SKM-1 treated with dmso at 0.1 percent for 144 hours (cell line): ENCODE measurements at regions not wholly inside any gene's neighbourhood (a gene's known extent, or its start where the extent isn't known, plus 50 kb on each side); places are given as distances from the start of the nearest gene placed in this dataset.

Source experiments
- DNase-seq: peaks from one replicate; lab custom pipeline; 2025; ENCODE audit not compliant: unreplicated experiment; lab: John Stamatoyannopoulos, UW

GRCh38 chr5:30957591-30957990, 235.9 kb upstream of the CDH6 start:
- no peak for DNase-seq

GRCh38 chr5:30956251-30956650, 237.2 kb upstream of the CDH6 start:
- no peak for DNase-seq

GRCh38 chr5:30937070-30937469, 256.4 kb upstream of the CDH6 start:
- no peak for DNase-seq

GRCh38 chr5:30933599-30933998, 259.9 kb upstream of the CDH6 start:
- DNase-seq, result no peak

- DNase-seq, result no peak
These were observed 261.0 kb upstream of the CDH6 start for GRCh38 chr5:30932273-30933017.

GRCh38 chr5:30930736-30931135, 262.8 kb upstream of the CDH6 start:
- no peak for DNase-seq

- no peak for DNase-seq
These were observed 264.5 kb upstream of the CDH6 start for GRCh38 chr5:30928956-30929355.

- no peak for DNase-seq
These were observed 267.3 kb upstream of the CDH6 start for GRCh38 chr5:30926218-30926617.

- DNase-seq, result no peak
These were observed 272.1 kb upstream of the CDH6 start for GRCh38 chr5:30921388-30921787.

- no peak for DNase-seq
These were observed 275.3 kb upstream of the CDH6 start for GRCh38 chr5:30918171-30918570.

- DNase-seq, result no peak
These were observed 285.1 kb upstream of the CDH6 start for GRCh38 chr5:30908356-30908755.

GRCh38 chr5:30900367-30900766, 293.1 kb upstream of the CDH6 start:
- DNase-seq, result no peak

- DNase-seq, result no peak
These were observed 298.7 kb upstream of the CDH6 start for GRCh38 chr5:30894811-30895210.

GRCh38 chr5:30891660-30892059, 301.8 kb upstream of the CDH6 start:
- no peak for DNase-seq

GRCh38 chr5:30890377-30890776, 303.1 kb upstream of the CDH6 start:
- DNase-seq, result no peak

GRCh38 chr5:30880514-30880913, 313.0 kb upstream of the CDH6 start:
- no peak for DNase-seq

- DNase-seq, result no peak
These were observed 313.6 kb upstream of the CDH6 start for GRCh38 chr5:30879887-30880286.

GRCh38 chr5:30878746-30879145, 314.7 kb upstream of the CDH6 start:
- no peak for DNase-seq

- DNase-seq, result no peak
These were observed 315.2 kb upstream of the CDH6 start for GRCh38 chr5:30878296-30878695.

- DNase-seq, result no peak
These were observed 319.0 kb upstream of the CDH6 start for GRCh38 chr5:30874241-30875034.

GRCh38 chr5:30871196-30871595, 322.3 kb upstream of the CDH6 start:
- no peak for DNase-seq

GRCh38 chr5:30867711-30868110, 325.8 kb upstream of the CDH6 start:
- no peak for DNase-seq

GRCh38 chr5:30866142-30866541, 327.3 kb upstream of the CDH6 start:
- no peak for DNase-seq
